Brain pericyte (primary cell): ENCODE measurements at regions not wholly inside any gene's neighbourhood (a gene's known extent, or its start where the extent isn't known, plus 50 kb on each side); places are given as distances from the start of the nearest gene placed in this dataset.
"Not testable (repeated sequence)": the region's sequence is repeated elsewhere in the genome, so short reads cannot be mapped to it uniquely, and the experiment has no call there.

ENCODE experiments used
- DNase-seq: peaks from one replicate; pipeline ENCODE4 v3.0.0-alpha.2; 2012; ENCODE audit warnings: low read depth, low spot score

DNA sequence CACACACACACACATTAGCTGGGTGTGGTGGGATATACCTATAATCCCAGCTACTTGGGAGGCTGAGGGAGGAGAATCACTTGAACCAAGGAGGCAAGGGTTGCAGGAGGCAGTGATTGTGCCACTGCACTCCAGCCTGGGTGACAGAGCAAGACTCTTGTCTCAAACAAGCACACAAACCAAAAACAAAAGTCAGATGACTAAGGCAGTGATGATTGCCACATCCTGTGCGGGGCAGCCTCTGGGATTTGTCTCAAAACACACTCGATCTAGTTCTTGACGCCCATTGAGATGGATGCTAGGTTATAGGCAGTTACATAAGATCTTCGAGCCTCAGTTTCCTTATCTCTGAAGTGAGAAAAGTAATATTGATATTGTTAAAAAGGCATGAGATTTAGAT is 57.8 kb upstream of the NBPF8 start:
- not testable (repeated sequence) for DNase-seq

DNA sequence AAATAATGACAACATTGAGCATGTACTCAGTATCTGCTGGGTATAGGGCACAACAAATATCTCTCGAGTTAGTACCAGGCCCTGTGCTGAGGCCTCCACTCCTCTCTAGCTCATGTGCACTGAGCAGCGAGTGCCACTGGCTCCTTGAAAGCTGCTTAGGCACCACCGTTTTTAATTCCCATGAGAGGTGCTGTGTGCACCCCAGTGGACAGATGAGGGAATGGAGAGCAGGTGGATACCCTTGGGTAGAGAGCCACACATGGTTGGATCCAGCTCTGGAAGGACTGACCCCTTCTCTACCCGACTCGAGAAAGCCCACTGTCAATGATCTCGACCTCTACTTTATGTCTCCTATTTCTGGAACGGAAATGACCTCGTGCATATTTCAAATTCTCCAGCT is 58.7 kb upstream of the NBPF8 start:
- DNase-seq: not testable (repeated sequence)

DNA sequence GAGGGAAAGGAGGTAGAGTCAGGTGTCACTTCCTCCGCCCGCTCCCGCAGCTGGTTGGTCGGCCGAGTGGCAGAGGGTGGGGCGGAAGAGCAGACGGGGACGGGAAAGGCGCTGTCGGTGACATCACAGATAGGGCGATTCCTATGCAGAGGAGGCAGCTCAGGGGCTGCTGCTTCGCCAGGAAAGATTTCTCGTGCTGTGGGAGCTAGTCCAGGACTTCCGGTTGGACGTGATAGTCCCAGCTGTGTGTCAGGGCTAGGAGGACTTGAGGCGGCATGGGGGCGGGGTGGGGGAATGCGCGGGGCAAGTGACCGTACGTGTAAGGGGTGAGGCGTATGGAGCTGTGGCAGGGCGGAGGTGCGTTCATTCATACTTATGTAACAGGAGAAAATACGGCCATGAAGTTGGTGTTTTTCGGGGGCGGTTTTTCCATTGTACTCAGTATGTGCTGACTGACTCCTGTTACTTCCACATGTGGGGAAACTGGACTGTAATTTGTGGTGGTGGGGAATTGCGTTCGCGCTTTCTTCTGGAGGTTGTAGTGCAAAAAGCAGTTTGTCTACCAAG is 60.1 kb upstream of the NBPF8 start:
- DNase-seq: peak; percentile 24

DNA sequence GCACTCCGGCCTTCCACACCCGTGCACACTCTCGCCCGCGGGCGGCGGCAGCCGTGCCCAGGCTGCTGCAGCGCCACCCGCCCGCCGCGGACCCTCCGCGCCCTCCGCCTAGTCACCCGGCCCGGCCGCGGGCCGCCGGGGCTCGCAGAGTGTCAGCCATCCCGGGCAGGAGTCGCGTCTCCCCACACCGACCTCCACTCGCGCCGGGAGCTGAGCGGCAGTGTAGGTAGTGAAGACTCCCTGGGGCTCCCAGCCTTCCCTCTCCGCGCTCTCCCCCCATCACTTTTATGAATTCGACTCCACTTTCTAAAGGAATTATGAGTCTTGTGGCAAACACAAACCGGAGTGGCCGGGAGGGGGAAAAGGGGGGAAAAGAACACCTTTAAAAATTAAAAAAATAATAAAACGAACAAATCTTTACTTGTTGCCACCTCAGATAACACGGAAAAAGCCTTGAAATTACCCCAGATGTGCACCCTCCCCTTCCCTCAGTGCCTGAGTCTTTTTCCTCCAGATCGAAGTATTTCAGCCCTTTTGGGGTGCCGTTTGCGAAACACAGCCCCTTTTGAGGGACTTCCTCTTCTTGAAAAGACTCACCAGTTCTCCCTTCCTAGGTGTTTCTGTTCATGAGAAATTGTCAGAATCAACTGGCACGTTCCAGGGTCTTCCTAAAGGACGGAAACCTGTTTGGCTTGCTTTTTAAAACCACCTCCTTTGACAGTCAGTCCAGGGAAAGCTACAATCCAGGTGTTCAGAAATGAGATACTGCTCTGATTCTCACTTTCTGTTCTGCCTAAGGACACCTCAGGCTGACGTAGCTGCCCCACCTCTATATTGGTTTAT is 72.4 kb upstream of the NBPF8 start:
- not testable (repeated sequence) for DNase-seq

DNA sequence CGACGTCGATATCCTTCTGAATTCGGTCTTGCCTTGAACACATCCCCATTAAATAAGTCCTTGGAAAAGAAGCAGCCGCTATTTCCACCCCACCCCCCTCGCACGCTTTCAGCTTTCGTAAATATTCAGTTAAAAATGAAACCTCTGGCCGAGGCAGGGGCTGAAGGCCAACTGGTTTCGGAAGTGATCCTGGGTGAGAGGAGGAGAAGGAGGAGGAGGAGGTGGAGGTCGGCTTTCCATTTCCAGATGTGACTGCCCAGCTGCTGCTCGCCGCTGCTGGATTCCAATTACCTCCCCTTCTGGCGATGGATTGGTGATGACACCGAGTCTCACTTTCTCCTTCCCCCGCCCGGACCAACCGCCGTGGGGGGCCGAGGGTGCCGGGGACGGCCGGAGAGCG is 73.1 kb upstream of the NBPF8 start:
- DNase-seq: not testable (repeated sequence)

DNA sequence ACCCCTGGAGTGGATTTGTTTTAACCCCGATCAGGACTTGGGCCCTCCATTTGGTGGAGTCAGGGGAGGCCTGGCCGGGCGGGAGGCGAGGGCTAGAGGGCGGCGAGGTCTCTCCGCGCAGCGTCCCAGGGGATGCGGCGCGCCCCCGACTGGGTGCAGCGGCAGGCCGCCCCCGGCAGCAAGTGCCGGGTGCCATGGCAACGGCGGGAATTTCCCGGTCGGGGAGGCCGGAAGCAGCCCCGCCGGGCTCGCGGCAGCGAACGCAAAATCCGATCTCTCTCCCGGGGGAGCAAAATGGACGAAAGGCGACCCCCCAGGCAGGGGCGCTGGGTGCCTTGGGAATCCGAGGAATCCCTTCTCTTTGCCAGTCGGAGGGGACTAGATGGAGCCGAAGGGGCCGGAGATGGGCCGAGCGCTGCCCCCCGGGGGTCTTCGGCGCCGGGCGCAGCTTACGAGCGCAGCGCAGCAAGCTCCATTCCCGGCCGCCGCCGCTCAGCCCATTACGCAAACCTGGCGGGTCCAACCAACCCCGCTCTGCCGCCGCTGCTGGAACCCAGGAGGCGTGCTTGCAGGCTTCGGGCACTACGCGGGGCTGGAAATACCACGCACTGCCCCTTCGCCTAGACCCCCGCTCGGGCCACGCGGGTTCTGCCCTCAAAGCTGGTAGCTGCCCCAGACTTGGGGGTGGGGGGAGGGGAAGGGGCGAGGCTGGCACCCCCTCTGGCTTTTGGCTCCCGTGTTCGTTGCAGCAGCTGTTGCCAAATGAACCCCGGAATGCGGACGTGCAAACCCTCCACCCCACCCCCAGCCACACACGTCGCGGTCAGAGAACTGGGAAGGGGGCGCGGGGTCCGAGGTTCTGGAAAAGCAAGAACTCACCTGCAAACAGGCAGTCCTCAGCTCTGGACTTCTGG is 73.7 kb upstream of the NBPF8 start:
- DNase-seq: not testable (repeated sequence)

DNA sequence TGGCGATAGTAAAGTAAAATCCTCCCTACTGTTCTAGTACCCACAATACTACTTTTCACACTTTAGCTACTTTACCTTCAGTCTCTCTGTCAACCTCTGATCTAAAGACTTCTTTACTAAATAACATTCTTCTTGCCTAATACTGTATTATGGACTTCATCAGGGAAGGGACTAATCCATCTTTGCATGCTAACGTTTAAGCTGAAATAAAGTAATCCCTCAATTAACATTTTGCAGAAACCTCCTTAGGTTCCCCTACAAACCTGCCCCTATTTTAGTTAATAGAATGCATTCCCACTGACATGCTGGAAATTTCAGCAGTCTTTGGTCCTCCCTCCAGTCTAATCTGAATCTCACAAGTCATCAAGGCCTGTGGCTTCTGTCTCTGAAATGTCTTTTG is 99.1 kb upstream of the NBPF8 start:
- DNase-seq: not testable (repeated sequence)

DNA sequence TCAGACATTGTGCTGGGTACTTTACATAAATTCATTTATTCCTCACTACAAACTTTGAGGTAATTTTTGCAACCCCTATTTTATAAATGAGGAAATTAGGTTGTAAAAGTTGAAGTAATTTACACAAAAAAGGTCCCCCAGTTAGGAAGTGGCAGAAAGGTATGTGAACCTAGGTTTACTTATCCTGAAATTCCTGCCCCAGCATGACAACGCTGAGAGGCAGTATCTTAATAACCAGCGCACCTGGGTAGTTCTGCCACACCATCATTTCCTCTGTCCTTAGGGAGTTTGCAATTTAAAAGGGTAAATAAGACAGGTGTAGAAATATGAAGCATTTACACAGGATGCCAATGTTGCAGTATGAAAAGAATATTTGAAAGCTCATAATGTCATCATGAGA is 102.9 kb upstream of the NBPF8 start:
- not testable (repeated sequence) for DNase-seq

DNA sequence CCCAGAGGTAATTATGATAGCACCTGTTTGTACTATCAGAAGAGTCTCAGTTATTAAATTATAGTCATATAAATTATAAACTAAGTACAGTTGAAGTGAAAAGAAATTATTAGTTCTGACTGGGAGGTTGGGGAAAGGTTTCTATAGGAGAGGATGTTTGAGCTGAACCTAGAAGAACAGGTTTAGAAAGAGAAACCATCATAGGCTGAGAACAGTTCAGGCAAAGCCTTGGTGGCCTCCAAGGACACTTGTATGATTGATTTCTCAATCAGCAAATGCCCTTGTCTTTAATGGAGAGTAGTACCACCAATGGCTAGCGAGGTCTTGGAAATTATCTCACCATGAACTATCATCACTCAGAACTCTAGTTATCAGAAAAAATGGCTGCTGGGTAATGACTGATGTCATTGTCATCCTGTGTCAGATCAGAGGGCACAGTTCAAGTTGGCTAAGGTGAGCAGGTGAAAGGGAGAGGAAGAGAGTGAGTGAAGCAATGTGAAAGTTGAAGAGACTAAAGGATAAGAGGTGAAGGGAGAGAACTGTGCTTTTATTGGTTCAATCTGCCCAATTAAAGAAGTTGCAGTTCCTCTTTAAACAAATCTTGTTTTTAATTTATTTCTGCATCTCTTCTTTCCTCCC is 105.8 kb upstream of the NBPF8 start:
- DNase-seq: not testable (repeated sequence)

DNA sequence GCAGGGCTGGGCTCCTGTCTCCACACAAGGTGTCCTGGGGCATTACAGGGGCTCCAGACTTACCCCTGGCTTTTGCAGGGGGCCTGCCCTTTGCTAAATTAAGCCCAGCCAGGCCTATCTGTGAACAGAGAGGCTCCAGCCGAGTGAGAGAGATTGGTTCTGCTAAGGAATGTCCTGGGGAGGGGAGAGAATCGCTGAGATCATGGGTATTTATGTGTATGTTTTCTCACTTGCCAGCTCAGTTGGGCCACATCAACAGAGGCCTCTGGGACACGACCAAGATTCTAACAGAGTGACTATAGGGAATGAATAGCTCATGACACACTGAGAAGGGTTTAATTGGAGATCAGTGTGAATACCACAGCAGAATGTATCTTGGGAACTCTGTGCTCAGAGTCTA is 109.8 kb upstream of the NBPF8 start:
- not testable (repeated sequence) for DNase-seq

DNA sequence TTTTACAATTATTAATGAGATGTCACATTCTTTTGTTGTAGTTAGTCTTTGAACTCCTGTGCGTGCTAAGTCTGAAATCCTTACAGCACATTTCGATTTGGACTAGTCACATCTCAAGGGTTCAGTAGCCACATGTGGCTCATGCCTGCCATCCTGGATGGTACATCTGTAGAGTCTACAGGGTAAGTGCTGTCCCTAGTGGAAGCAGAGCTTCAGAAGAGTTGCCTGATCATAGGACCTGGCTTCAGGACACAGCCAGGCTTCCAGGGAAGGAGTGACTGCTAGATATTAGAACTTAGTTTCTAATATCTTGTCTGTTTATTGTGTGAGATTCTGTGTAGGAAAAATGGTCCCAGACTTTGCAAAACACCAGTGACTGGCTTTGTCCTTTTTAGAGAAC is 110.5 kb upstream of the NBPF8 start:
- DNase-seq: not testable (repeated sequence)

DNA sequence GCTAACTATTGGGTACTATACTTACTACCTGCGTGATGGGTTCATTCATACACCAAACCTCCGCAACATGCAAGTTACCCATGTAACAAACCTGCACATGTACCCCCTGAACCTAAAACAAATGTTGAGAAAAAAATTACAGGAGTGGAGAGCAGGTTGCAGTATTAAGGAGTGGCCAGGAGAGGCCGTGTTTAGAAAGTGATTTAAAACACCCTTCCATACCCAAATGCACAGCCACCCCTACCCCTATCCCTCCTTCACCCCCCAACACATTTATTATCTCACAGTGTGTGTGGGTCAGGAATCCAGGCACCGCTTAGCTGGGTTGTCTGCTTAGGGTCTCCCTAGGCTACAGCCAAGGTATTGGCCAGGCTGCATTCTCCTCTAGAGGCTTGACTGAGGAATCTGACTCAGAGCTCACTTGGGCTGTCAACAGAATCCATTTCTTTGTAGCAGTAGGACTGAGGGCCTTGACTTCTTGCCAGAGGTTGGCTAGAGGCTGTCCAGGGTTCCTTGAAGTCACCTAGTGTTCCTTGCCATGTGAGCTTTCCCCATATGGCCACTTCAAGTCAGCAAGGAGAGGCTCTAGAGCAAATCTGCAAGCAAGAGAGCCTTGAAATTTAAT is 115.3 kb upstream of the NBPF8 start:
- not testable (repeated sequence) for DNase-seq

DNA sequence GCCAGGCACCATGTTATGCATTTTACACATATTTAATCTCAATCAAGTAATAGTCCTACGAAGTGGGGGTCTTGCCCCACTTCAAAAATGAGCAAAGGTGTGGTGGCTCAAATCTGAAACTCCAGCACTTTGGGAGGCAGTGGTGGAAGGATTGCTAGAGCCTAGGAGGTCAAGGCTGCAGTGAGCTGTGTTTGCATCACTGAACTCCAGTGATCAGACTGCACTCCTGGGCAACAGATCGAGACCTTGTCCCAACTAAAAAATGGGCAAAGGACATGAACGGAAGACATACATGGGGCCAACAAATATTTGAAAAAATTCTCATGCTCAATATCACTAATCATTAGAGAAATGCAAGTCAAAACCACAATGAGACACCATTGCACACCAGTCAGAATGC is 116.3 kb upstream of the NBPF8 start:
- DNase-seq: not testable (repeated sequence)

DNA sequence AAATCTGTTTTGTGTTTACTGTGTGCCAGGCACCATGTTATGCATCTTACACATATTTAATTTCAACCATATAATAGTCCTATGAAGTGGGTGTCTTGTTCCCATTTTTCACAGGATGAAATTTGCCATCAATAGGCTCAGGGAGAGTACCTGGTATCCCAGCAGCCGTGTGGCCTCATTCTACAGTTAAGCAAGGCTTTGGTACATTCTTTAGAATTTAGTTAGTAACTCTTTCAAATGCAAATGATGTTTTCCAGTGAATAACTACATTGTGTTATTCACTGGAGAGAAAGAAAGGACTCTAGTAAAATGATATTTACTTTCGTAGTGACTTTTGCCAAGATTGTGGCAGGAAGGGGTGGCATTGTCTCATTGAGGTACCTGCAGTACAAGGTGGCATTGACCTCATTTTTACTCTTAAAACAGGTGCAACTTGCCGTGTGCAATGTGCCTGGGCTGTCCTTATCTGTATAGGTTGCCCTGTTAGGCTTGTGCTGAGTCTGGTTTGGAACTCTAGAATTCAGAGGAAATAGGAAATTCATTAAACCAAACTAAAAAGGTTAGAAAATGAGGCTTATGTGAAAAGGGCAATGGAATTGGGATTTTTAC is 117.4 kb upstream of the NBPF8 start:
- not testable (repeated sequence) for DNase-seq

DNA sequence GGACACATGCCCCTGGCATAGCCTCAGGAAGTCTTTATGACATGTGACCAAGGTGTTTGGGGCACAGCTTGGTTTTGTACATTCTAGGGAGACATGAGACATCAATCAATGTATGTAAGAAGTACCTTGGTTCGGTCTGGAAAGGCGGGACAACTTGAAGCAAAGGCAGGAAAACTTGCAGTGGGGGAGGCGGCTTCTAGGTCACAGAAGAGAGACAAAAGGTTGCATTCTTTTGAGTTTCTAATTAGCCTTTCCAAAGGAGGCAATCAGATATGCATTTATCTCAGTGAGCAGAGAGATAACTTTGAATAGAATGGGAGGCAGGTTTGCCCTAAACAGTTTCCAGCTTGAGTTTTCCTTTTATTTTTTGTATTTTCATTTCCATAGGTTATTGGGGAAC is 113.8 kb upstream of the SEC22B start:
- DNase-seq: not testable (repeated sequence)

DNA sequence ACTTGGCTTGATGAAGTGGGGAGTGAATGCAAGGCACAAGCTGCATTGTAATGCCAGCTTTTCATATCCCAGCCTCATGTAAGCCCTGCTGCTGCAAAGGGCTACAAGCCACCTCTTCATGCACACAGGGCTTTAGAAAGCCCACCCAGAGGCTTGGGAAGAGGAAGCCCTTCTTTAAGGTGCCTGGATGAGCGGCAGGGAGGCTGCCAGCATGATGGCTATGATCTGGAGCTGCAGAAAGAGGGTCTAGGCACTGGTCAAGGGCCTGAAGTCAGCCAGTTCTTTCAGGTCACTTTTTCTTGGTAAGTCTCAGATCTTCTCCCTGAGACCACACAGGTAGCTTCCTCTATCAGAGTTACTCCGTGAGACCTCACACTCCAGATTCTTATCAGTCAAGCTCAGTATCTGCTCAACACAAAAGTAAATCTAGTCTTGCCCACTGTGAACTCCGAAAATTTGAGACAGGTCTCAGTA is 113.3 kb upstream of the SEC22B start:
- not testable (repeated sequence) for DNase-seq

DNA sequence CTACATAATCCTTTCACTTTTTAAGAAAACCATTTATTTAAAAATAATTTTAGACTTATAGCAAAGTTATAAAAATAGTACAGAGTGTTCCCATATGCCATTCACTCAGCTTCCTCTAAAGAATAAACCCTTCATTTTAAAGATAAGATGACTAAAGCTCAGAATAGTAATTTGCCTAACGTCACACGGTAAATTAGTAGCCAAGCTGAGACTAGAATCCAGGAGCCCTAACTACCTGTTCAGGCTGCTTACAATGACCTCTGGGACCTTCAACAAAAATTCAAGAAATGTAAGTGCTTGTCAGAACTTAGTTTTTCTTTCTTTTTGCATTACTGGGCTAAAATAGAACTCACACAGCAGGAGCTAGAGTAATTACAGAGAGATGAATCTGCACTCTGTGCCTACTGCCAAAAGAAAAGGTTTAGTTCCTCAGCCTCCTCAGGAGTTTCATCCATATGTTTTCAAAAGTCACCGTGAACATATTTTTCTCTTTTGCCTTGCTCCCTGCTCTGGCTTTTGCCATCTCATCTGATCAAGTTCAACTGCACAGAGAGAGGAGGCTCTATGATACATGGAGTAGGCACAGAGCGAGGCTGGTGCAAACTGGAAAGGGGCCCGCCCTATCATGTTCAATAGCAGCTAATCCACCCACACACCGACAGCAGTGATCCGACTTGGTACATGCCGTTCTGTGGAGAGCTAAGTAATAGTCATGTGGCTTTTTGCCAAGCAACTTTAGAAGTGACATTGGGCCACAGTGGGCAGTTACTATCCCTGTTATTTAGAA is 112.7 kb upstream of the SEC22B start:
- not testable (repeated sequence) for DNase-seq

DNA sequence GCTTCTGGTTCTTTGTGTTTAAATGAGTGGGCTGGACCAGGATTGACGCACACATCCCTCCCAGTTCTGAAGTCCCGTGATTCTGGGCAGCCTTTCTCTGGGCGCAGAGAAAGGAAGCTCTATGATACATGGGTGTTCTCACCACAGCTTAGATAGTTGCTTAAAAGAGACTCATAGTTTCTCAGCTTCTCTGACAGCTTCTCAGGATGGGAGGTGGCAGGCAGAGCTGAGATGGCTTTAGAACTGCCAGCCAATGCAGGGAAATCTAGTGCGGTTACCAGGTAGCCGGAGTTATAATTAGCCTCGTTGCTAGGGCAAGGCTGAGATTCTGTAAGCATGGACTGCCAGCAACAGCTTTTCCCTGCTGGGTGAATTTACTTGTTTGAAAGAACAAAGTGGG is 111.8 kb upstream of the SEC22B start:
- not testable (repeated sequence) for DNase-seq

DNA sequence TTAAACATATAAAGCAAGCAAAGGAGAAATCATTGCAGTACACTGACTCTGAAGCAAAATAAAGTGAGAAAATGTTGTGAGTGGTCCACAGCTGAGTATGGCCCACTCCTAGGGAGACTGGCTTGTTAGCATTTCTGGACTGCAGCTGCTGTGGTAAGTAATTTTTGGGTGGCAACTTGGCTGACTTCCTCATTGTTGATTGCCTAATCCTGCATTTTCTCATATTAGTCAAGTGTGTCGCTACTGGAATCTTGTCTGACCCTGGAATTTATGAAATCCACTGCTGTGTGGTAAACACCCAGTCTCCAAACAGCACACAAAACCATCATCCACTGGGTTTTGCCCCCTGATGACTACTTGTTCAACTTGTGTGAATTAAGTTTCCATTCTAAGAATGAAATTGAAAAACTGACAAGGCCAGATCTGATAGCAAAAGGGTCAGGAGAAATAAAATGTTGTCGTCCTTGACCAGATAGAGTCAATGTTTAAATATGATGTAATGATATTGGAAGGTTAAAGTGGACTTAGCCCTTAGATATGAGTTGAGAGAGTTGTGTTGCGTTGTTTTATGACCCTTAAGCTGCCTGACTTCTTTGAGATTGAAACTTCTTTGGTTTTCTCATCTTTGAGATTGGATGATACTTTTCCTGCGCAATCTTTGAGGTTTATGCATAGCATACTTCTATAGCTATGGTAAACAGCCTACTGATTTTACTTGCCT is 106.6 kb upstream of the SEC22B start:
- not testable (repeated sequence) for DNase-seq
